ENCODE measurements at regions not wholly inside any gene's neighbourhood (a gene's known extent, or its start where the extent isn't known, plus 50 kb on each side); places are given as distances from the start of the nearest gene placed in this dataset.

DNA sequence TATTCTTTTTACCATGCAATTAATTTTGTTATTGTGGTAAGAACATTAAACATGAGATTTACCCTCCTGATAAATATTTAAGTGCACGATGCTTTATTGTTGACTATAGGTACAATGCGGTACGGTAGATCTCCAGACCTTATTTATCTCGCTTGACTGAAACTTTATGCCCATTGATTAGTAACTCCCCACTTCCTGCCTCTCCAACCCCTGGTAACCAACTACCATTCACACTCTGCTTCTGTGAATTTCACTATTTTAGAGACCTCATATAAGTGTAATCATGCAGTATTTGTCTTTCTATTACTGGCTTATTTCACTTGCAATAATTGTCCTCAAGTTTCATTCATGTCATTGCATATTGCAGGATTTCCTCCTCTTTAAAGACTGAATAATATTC is 195.7 kb upstream of the ID2 start:
- DNase-seq (ENCODE audit: low spot score), result no peak

DNA sequence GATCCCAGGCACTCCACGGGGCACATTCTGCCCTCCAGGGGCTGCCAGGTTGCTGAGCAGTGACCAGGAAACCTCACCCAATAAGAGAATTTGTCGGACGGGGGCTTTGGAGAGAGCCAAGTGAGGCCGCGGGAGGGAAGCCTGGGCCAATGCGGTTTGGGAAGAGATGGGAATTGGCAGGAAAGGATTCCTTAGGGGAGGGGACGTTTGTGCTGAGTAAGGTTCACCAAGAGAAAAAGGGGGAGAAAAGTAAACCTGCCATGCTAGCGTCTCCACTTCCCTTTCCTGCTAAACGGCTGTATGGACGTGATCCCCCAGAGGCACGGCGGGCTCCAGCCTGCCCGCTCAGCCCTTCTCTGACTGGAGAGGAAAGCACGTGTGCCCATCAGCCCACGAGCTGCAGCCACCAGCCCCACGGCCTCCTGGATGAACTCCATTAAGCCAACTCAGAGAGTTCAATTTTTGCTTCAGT is 194.4 kb upstream of the ID2 start:
- DNase-seq (ENCODE audit: low spot score), result no peak

DNA sequence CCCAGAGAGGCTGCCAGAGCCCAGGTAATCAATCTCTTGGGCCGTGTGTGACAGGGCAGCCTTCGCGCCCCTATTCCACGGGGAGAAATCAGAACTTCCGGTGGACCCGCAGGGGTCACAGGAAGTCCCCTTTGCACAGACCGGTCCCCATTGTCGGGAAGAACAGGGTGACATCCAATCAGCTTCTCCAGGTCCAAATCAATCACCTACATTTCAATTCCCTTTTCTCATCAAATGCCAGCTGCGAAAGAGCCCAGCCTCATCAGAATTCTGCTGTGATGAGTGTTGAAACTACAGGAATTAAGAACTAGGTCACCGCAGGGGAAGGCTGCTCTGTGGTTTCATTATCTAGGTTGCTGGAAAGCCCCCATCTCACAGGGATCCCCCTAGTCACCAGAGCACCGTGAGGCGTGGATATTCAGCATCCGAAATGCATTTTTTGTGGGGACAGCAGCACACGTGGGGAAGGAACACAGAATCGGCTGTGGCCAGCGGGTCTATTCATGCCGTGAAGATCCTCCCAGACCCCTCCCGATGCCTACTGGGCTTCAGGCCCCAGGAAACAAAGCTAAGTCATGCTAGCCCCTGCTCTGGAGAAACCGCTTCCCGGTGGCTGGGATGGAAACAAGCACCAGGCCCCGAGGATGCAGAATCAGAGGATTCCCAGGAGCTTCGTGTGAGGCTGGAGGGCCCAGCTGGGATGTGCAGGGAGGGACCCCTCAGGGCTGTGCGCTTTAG is 193.7 kb upstream of the ID2 start:
- DNase-seq (ENCODE audit: low spot score), result no peak

DNA sequence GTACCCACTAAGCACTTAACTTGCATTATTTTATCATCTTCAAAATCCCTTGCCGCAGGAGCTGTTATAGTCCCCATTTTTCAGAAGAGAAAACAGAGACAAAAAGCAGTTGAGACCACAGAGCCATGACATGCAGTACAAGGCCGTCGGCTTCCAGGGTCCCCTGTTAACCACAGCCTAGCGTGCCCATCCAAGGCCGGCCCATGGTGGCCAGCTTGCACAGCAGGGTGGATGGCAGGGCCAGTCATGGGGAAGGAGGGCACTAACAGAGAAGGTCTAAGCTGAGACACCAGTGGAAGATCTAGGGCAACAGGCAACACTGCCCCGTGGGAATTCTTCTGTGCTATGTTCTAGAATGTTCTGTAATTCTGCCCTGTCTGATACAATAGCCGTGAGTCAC is 192.6 kb upstream of the ID2 start:
- no peak for DNase-seq (ENCODE audit: low spot score)

DNA sequence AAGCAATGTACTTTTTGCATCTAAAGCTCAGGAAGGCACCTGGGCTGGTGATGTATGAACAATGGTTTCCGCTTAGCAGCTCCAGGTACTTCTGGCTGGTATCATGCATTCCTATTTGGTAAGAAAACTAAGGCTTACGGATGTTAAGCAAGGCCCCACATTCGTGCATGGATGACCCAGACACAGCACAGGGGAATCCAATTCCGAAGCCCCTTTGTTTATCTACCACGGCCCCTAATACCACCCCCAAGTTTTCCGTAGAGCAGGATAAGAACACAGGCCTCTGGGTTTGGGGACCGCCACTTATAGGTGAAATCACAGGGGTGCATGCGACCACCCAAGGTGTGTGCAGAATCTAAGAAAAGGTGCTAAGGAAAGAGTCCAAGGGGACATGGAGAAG is 192.1 kb upstream of the ID2 start:
- DNase-seq (ENCODE audit: low spot score), result no peak

DNA sequence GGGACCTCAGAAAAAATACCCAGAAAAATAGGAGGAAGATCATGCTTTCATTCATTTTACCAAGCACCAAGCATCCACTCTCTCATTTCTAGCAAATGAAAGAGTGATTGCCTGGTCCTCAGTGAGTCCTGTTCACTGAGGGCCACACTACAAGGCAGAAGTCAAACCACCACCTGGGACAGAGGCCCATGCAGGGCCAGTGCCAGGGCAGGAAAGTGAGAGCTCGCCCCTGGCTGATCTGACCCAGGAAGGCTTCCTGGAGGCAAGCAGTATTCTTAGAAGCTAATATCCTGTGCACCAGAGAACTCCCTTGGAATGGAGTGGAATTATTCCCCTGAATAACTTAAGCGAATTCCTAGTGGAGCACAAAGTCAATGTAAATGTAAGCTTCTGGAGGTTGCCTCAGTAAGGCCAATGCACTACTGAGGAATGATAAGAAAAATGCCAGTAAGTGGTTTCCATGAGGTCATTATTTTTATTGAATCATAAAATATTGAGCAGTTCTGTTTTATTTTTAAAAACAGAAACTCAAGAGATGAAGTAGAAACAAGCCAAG is 191.6 kb upstream of the ID2 start:
- DNase-seq (ENCODE audit: low spot score), result no peak

DNA sequence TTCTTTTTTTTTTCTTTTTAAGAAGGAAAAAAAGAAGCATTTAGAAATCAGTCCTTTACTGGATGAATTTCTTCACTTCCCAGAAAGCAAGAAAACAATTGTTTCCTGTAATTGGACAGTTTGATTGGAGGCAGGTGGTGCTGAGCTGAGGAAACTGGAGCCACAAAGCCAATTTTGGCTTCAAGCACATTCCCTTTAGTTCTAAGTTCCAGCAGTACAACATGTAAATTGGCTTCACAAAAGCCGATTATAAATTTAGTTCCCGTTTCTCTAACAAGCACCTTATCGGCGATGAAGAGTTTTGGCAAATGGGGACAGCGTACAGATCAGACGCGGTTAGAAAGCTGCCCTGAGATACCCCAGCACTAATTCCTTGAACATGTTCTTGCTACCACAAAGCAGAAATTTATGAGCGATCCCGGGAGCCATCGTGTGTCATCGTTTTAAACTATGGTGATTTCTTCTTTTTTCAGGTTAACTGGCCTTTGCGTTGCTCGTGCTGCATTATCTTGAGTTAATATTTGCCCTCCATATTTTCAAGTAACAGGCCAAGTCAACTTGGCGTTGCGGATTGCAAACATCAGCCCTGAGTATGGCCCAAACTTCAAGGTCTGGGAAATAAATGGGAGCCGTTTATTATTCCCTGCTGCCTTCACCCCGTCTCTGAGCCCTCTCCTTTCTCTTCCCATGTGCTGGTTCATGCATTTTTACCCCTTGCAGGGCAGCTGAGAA is 190.4 kb upstream of the ID2 start:
- DNase-seq (ENCODE audit: low spot score), result no peak

DNA sequence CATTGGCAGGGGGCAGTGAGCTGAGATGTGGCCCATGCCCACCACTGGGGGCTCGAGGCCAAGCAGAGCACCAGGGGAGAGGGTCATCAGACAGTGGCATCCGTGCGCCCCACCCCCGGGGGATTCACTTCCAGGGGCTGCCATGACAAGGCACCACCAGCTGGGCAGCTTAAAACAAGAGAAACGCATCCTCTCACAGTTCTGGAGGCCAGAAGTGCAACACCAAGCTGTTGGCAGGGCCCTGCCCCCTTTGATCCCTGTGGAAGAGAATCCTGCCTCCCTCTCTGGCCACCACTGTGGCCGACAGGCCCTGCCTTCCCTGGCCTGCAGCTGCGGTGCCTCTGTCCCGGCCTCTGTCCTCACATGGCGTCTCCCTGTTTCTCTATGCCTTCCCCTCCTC is 187.7 kb upstream of the ID2 start:
- peak; percentile 38 for DNase-seq (ENCODE audit: low spot score)

DNA sequence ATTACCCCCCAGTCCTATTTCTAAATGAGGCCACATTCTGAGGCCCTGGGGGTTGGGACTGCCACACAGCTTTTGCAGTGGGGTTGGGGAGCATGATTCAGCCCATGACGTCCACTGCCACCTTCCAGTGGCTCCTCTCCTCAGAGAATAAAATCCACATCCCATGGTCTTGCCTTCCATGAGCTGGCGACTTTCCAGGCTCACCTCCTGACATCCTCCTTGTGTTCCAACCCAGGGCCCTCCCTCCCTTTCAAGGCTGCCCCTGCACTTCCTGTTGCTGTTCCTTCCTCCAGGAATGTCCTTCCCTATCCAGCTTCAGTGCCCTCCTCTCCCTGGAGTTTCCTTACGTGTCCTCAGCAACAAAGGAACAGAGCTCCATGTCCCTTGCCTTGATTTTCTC is 187.3 kb upstream of the ID2 start:
- peak; percentile 58 for DNase-seq (ENCODE audit: low spot score)

DNA sequence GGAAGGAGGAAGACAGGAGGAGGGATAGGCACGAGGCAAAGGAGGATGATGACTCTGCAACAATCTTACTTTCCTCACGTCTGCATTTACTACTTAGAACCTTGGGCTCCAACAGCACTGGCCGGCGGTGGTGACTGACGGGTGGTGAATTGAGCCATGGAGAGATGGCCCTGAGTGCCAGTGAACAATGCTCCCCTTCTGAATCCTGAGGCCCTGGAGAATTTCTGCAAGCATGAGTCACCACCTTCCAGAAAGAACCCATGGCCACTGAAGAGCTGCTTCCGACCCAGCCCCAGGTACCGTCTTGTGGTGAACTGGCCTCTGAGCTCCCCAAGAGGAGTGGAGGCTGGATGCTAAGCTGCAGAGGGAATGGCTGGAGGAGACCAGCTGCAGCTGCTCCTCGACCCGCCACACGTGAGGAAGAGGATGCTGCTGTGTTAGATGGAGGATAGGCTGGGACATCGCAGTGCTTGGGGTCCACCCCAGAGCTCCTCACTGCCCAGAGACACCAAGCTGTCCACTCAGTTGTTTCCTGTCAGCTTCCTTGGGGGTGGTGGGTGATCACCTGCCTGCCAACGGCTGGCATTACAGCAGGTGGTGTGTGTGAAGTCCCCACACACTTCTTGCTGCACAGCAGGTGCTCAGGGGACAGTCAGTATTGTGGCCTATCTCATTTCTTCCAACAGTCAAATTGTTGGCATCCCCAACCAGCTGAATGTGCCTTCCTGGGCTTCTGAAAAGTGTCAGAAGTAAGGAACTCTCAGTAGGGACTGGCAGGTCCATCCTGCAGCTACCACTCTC is 186.5 kb upstream of the ID2 start:
- DNase-seq (ENCODE audit: low spot score), result no peak

DNA sequence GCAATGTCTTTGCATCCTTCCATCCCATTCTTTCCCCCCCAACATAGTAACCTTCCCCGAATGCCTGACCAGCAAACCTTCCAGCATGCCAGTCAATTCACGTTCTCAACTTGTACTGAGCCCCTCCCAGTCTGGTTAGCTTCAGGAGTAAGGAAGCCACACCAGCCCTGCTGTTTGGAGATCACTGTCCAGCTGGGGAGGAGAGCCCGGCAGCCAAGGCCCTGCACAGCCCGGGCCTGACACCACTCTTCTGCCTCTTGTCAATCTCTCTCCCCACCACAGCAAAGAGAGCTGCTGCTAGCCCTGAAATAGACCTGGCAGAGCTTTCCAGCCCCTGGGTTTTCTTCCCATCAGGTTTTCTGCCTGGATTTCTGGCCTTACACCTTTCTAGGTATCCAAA is 185.8 kb upstream of the ID2 start:
- no peak for DNase-seq (ENCODE audit: low spot score)

DNA sequence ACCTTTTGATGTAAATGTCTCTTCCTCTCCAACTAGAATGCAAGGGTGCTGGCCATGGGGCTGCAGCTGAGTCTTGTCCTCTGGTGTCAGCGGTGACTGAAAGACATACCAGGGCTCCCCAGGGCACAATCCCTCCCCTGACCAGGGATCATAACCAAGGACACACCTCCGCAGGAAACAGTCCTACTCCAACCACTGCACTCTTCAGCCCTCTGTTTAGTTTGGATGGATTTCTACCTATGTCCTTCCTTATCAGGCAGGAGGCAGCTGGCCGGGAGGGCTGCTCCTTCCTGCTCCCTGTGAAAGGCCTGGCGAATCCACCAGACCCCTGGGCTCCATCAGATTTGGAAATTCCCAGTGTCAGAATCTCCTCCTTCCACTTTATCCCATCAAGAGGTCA is 185.2 kb upstream of the ID2 start:
- no peak for DNase-seq (ENCODE audit: low spot score)

DNA sequence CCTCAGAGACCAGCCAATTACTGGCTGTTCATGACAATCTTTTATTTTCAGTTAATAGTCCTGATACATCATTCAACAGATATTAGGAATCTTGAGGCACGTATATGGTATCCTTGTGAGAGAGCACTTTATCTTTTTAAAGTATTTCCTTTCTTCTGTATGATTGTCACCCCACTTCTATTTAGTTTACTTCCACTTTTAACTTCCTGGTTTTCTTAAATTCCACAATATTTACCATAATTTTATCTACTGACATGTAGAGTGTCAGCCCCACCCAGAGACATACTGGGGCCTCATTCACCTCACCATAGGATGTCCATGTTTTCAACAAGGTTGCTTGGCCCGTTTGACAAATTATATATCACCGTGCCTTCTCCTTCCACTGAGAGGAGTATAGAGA is 182.9 kb upstream of the ID2 start:
- DNase-seq (ENCODE audit: low spot score), result no peak

DNA sequence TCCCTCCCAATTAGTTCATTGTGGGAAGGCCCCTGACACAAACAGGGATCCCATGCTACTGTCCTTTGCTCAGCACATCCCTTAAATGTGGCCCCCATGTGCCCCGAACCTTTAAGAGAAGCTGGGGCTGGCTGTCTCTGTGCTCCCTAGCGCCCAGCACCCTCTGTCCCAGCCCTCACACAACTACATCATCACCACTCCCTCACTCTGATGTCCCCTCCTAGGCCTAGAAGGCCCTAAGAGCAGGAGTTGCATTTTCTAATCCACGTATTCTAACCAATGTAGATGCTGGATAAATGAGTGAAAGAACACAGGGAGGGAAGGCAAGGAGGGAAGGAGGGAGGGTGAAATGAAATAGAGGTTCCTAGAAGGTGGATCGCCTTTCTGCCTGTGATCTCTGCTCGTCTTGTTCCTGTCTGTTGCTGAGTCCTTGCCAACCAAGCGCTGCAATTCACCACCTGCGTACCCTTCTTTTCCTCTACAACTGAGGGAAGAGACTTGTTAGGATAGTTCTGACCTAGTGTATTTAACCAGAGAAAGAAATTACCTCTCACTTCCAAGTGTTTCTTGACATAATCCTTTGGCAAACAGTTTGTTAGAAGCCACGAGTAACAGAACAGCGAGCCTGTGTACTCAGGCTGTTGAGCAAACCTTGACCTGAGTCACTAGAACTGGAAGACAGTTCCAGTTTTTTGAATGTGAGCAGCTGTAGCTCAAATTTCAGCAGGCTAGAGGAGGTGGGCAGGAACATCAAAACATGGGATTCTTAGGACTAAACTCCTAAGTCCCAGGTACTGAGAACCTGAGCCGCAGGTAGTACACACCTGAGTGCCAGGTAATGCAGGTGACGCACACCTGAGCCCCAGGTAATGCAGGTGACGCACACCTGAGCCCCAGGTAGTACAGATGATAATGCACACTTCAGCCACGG is 181.5 kb upstream of the ID2 start:
- peak; percentile 72 for DNase-seq (ENCODE audit: low spot score)

DNA sequence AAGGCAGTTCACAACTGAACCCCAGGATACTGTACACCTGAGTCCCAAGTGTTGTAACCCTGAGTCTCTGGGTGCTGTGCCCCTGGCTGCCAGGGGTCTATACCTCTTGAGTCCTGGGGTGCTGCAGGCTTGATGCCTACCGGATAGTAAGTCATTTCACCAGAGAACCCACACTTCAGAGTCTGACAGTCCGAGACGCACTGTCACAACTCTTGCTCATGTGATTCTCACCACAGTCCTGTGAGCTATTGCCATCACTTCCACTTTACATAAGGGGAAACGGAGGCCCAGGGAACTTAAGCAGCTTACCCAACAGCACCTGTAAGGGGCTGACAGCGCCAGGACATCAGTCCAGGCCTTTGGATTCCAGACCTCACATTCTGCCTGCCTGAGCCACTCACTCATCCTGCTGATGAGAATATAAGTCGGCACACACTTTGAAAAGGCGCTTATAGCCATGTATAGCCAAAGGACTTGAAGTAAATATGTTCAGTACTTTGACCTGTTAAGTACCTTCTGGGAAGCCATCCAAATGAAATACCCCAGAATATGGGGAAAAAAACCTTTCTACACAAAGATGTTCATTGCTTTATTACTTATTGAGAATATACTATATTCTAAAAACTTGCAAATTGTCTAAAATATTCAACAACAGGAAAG is 180.7 kb upstream of the ID2 start:
- no peak for DNase-seq (ENCODE audit: low spot score)

DNA sequence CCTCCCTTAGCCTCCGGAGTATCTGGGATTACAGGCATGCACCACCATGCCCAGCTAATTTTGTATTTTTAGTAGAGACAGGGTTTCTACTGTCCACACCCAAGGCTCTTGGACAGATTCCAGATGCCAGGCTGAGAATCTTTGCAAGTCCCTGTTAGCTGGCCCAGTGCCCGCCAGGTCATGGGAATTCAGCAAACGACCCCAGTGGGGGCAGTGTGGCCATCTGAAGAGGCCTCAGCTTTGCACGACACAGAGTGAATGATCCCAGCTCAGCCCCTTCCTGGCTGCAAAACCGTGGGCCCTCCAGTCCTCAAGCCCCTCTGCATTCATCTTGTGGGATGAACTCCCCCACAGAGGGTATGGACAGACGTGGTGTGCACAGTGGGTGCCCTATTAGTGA is 179.5 kb upstream of the ID2 start:
- DNase-seq (ENCODE audit: low spot score), result no peak

DNA sequence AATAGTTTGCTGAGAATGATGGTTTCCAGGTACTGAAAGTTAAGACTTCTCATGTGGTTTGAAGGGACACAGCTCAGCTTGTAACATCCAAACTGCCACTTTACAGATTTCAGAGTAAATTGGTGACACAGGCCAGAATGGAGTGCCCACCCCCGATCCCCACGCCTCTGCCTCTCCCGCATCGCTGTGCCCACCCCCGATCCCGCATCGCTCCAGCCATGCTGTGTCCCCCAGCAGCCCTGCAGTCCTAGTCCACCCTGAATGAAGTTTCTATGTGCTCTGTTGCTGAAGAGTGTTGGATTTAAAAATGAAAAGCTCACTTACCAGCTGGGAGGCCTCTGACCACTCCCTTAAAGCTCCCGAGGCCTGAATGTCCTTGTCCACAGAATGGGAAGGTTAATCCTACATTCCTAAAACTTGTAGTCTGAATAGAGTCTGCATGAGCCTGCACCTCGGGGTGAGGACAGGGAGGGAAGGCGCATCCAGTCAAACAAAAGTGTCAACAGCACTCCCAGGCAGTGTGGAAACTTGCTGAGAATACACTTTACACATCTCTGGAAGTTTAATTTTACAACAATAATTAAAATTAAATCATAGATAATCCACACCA is 176.4 kb upstream of the ID2 start:
- DNase-seq (ENCODE audit: low spot score), result no peak

DNA sequence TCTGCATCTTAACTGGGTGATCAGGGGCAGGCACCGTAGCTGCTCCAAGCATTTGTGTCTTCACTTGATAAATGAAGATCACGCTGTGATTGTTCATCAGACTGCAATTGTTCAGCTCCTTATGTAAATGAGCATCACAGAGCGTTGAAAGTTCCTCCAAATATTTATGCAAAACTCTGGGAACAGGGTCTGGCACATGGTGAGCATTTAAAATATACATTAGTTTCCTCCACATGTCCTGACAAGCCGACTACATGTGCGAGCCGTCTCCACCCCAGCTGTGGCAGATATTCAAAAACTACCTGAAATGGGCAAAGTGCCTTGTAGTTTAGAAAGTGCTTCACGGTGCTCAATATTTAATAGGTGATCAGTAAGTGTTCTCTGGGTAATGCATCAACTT is 175.1 kb upstream of the ID2 start:
- no peak for DNase-seq (ENCODE audit: low spot score)

DNA sequence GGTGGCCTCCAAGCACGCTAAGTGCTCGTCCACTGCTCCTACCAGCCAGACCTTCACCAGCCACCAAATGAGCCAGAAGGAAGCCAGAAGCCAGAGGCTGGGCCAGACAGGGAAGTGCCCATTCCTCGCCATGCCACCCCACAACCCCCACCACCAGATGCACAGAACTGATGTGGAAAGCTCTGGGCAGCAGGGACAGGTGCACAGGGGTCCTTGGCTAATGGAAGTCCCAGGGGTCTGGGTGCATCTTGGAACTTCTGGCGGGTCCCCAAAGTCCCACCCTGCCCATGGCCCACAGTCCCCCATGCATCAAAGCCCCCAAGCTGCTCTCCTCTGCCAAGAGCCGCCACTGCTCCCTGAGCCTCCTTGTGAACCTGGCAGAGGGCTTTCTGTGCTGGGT is 173.1 kb upstream of the ID2 start:
- no peak for DNase-seq (ENCODE audit: low spot score)

DNA sequence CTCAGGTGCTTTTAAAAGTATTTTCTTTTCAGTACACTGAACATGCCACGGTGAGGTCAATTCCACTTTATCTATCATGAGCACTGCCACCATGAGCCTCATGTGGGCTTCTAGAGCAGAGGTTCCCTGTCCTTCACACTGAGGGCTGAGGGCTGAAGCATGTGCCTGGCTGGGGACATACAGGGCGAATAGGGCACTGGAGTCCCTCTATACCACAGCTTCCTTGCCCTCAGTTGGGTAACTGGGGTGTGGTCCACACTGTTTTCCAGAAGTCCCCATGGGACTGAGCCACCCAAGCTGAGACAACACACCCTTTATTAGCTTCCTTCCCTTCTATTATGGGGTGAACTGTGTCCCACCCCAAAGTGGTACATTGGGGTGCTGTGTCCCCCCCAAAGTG is 172.2 kb upstream of the ID2 start:
- no peak for DNase-seq (ENCODE audit: low spot score)

Data from HT-29 (cell line).